SK-N-SH (cell line): ENCODE measurements at regions not wholly inside any gene's neighbourhood (a gene's known extent, or its start where the extent isn't known, plus 50 kb on each side); places are given as distances from the start of the nearest gene placed in this dataset.

Experiments used
- CTCF ChIA-PET: fragments of 300-600, 350-600 bp; formaldehyde crosslinking; extraction: SDS; loops from one replicate; lab custom pipeline; 2021; lab: Yijun Ruan, JAX
- POLR2A ChIA-PET: fragments of 350-600 bp; sonication (Branson Sonifier 250); formaldehyde crosslinking; extraction: SDS; loops from one replicate; lab custom pipeline; 2020; ENCODE audit warnings: antibody characterized with exemption, inconsistent platforms; lab: Yijun Ruan, JAX
- DNase-seq: peaks from one replicate; pipeline ENCODE4 v3.0.0; 2012
- H2AFZ ChIP-seq: fragments of 200-600 bp; sonication (generic); 2 replicates; pipeline ENCODE4 v1.8.1; 2016; ENCODE audit warnings: antibody characterized with exemption, mild to moderate bottlenecking, low read depth
- H3F3A ChIP-seq: fragments of 200-600 bp; sonication (generic); replicated peaks from 2 replicates; pipeline ENCODE3; 2016; ENCODE audit warnings: antibody characterized with exemption, mild to moderate bottlenecking; ENCODE audit not compliant: insufficient read depth
- H3K27ac ChIP-seq, 2 experiments: fragments of 200-500 bp in 1 of 2; fragments of 200-600 bp in 1 of 2; sonication (Bioruptor generic) in 1 of 2; sonication (generic), shearing (Covaris generic) in 1 of 2; 2 replicates each; pipeline versions ENCODE4 v1.5.1 to v1.6.1; 2014 to 2016; ENCODE audit warnings: low read depth in 2 of 2, inconsistent platforms in 1 of 2, low read length in 1 of 2, mild to moderate bottlenecking in 1 of 2, mixed read lengths in 1 of 2
- H3K27me3 ChIP-seq: fragments of 200-600 bp; sonication (generic), shearing (Covaris generic); 2 replicates; pipeline ENCODE4 v1.6.1; 2016; ENCODE audit warnings: mixed run types; ENCODE audit not compliant: insufficient read depth
- H3K36me3 ChIP-seq, 2 experiments: fragments of 200-500 bp in 1 of 2; fragments of 200-600 bp in 1 of 2; sonication (Bioruptor generic) in 1 of 2; sonication (generic) in 1 of 2; replicated peaks in 1 of 2; 2 replicates each; pipeline versions ENCODE3 to v1.5.1; 2014 to 2016; ENCODE audit warnings: low read length in 1 of 2, mild to moderate bottlenecking in 1 of 2; ENCODE audit not compliant: insufficient read depth in 2 of 2, control insufficient read depth in 1 of 2
- H3K4me1 ChIP-seq, 2 experiments: fragments of 200-500 bp in 1 of 2; fragments of 200-600 bp in 1 of 2; sonication (Bioruptor generic) in 1 of 2; sonication (generic), shearing (Covaris generic) in 1 of 2; 2 replicates each; pipeline versions ENCODE4 v1.5.1 to v1.6.1; 2014 to 2016; ENCODE audit warnings: low read depth in 1 of 2, low read length in 1 of 2, mixed run types in 1 of 2; ENCODE audit not compliant: insufficient read depth in 2 of 2, control insufficient read depth in 1 of 2
- H3K4me2 ChIP-seq: fragments of 200-600 bp; sonication (generic), shearing (Covaris generic); 2 replicates; pipeline ENCODE4 v1.6.1; 2017; ENCODE audit warnings: mixed run types
- H3K4me3 ChIP-seq, 2 experiments: fragments of 200-500 bp in 1 of 2; fragments of 200-600 bp in 1 of 2; sonication (Bioruptor generic) in 1 of 2; sonication (generic), shearing (Covaris generic) in 1 of 2; 2 replicates each; pipeline versions ENCODE4 v1.5.1 to v1.8.1; 2014 to 2016; ENCODE audit warnings: low read depth in 2 of 2, inconsistent platforms in 1 of 2, low read length in 1 of 2, mild to moderate bottlenecking in 1 of 2, mixed read lengths in 1 of 2, moderate library complexity in 1 of 2
- H3K79me2 ChIP-seq: fragments of 200-600 bp; sonication (generic); 2 replicates; pipeline ENCODE4 v1.8.1; 2017; ENCODE audit warnings: mild to moderate bottlenecking; ENCODE audit not compliant: insufficient read depth
- H3K9ac ChIP-seq: fragments of 200-600 bp; sonication (generic); 2 replicates; pipeline ENCODE4 v1.6.1; 2017; ENCODE audit warnings: mixed run types
- H3K9me2 ChIP-seq: fragments of 200-600 bp; sonication (generic); 2 replicates; pipeline ENCODE4 v1.6.1; 2017; ENCODE audit warnings: mixed run types
- H3K9me3 ChIP-seq: fragments of 200-600 bp; sonication (generic); 2 replicates; pipeline ENCODE4 v1.6.1; 2017; ENCODE audit warnings: mixed run types, mild to moderate bottlenecking, moderate library complexity
- H4K20me1 ChIP-seq: fragments of 200-600 bp; sonication (generic); 2 replicates; pipeline ENCODE4 v1.6.1; 2017; ENCODE audit warnings: mild to moderate bottlenecking, mixed run types; ENCODE audit not compliant: insufficient read depth
- ELF1 ChIP-seq: IDR thresholded peaks from 2 replicates; pipeline ENCODE4 v1.4.0; 2012
- EP300 ChIP-seq, 2 experiments: IDR thresholded peaks; 2 replicates each; pipeline versions ENCODE4 v1.4.0 to v1.6.1; 2012; ENCODE audit warnings: borderline replicate concordance in 1 of 2, low read depth in 1 of 2, low read length in 1 of 2
- EZH2phosphoT487 ChIP-seq: fragments of 200-600 bp; sonication (generic); IDR thresholded peaks from 2 replicates; pipeline ENCODE4 v1.6.1; 2017; ENCODE audit warnings: low read depth, mixed run types, mild to moderate bottlenecking, antibody characterized with exemption, moderate library complexity, borderline replicate concordance
- FOXJ3 ChIP-seq: sonication (generic); formaldehyde crosslinking; IDR thresholded peaks from 2 replicates; pipeline ENCODE4 v1.5.1; 2020; ENCODE audit warnings: mild to moderate bottlenecking, missing genetic modification reagents
- FOXM1 ChIP-seq: IDR thresholded peaks from 2 replicates; pipeline ENCODE4 v1.4.0; 2012; ENCODE audit warnings: low read depth, mild to moderate bottlenecking
- MEF2A ChIP-seq: IDR thresholded peaks from 2 replicates; pipeline ENCODE4 v1.4.0; 2012; ENCODE audit warnings: low read depth, borderline replicate concordance
- NRF1 ChIP-seq: IDR thresholded peaks from 2 replicates; pipeline ENCODE4 v1.6.1; 2012; ENCODE audit warnings: low read depth, mild to moderate bottlenecking, low read length
- POLR2AphosphoS5 ChIP-seq: IDR thresholded peaks from 2 replicates; pipeline ENCODE4 v1.6.1; 2012; ENCODE audit warnings: low read depth, low read length
- RCOR1 ChIP-seq: fragments of 150-350 bp; IDR thresholded peaks from 2 replicates; pipeline ENCODE4 v1.6.1; 2017; ENCODE audit warnings: antibody characterized with exemption, low read length
- RXRA ChIP-seq: IDR thresholded peaks from 2 replicates; pipeline ENCODE4 v1.4.0; 2012; ENCODE audit warnings: low read depth, mild to moderate bottlenecking, borderline replicate concordance
- SIN3A ChIP-seq: IDR thresholded peaks from 2 replicates; pipeline ENCODE4 v1.6.1; 2012; ENCODE audit warnings: low read depth, mild to moderate bottlenecking, low read length, moderate library complexity, borderline replicate concordance
- SMC3 ChIP-seq: IDR thresholded peaks from 2 replicates; pipeline ENCODE4 v1.6.1; 2012; ENCODE audit warnings: low read depth, low read length, improper control_type of control experiment
- TCF12 ChIP-seq: IDR thresholded peaks from 2 replicates; pipeline ENCODE4 v1.4.0; 2012
- YY1 ChIP-seq: IDR thresholded peaks from 2 replicates; pipeline ENCODE4 v1.4.0; 2012; ENCODE audit warnings: low read depth, mild to moderate bottlenecking
- WGBS: methylation state at CpG from one replicate; pipeline ENCODE4 v1.1.6; 2017; ENCODE audit warnings: low lambda C conversion rate; 5-methylcytosine and 5-hydroxymethylcytosine counted together
- TF ChIP-seq, protein P1 (sequence below): IDR thresholded peaks from 2 replicates; pipeline ENCODE4 v1.4.0; 2012; ENCODE audit warnings: low read depth, borderline replicate concordance
- TF ChIP-seq, protein P2 (sequence below): IDR thresholded peaks from 2 replicates; pipeline ENCODE4 v1.6.1; 2012; ENCODE audit warnings: mild to moderate bottlenecking, low read depth, low read length, moderate library complexity
- TF ChIP-seq, protein P3 (sequence below): IDR thresholded peaks from 2 replicates; pipeline ENCODE4; 2012

DNA sequence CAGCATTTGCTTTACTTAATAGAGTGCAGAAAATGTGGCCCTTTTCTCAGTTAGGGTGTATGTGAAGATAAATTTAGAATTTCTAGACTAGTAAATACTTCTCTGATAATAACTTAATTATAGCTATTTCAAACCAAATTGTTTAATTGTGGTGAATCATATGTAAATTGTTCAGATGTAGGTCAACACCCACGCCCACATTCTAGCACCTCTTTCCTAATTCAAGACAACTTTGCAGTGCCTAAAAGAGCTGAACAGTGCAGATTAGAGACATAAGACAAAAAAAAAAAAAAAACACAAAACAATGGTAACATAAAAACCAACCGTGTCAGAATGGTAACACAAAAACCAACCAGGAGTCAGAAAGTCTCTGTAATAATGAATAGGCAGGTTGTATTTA is 758.3 kb downstream of the USP25 start:
- TF ChIP-seq, protein P1, sequence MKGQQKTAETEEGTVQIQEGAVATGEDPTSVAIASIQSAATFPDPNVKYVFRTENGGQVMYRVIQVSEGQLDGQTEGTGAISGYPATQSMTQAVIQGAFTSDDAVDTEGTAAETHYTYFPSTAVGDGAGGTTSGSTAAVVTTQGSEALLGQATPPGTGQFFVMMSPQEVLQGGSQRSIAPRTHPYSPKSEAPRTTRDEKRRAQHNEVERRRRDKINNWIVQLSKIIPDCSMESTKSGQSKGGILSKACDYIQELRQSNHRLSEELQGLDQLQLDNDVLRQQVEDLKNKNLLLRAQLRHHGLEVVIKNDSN = no peak
- TF ChIP-seq POLR2AphosphoS5 = no peak
- TF ChIP-seq MEF2A = no peak
- no peak for TF ChIP-seq EZH2phosphoT487
- no peak for TF ChIP-seq RCOR1
- no peak for TF ChIP-seq FOXM1
- TF ChIP-seq YY1 = no peak
- no peak for TF ChIP-seq NRF1
- TF ChIP-seq ELF1 = no peak
- Histone ChIP-seq H2AFZ (no peak overlapping the region), H3K36me3 (no peaks in the 10 kb centered on the region), H3K4me3 (no peak overlapping the region), H3K9me3 (no peaks in the 10 kb centered on the region), H3K79me2 (no peaks in the 10 kb centered on the region), H4K20me1 (no peaks in the 10 kb centered on the region), H3K9me2 (no peaks in the 10 kb centered on the region), H3K9ac (no peak overlapping the region), H3F3A (no peaks in the 10 kb centered on the region), H3K27me3 (no peaks in the 10 kb centered on the region), H3K27ac (no peak overlapping the region), H3K4me1 (peaks cover 0 to 3% of the 10 kb centered on the region in 2 experiments; a peak in 2 of 4 replicates), H3K4me2 (no peak overlapping the region)
- ChIA-PET POLR2A (no interaction called here), CTCF (no interaction called here)
- DNase-seq = no peak
- 41% methylated on average over 2 of the region's 2 CpGs for WGBS

DNA sequence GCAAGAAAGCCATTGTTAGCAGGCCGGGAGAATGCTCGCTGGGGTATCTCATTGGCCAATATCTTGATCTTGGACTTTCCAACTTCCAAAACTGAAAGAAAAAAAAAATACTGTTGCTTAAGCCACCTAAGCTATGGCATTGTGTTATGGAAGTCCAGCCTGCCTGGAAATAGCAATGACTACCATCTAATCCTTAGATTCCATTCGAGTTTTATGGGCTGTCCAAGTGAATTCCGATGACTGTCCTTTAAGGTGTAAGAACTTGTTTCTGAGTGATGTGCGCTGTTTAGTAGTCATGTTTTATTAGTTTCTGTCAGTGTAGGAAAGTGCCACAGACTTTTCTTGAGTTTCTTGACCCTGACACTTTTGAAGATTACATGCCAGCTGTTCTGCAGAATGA is 762.6 kb downstream of the USP25 start:
- no peak for DNase-seq
- no peaks in the 10 kb centered on the region for H4K20me1 ChIP-seq
- H3K36me3 ChIP-seq = no peaks in the 10 kb centered on the region
- H3K4me2 ChIP-seq = no peak overlapping the region
- ChIA-PET CTCF (no interaction called here), POLR2A (no interaction called here)
- no peak overlapping the region for H2AFZ ChIP-seq
- no peak overlapping the region for H3K27ac ChIP-seq
- H3K4me3 ChIP-seq = no peak overlapping the region
- TF ChIP-seq RXRA = no peak
- TF ChIP-seq EZH2phosphoT487 = no peak
- TF ChIP-seq FOXJ3 (CRISPR knock-in tag) = no peak
- TF ChIP-seq SMC3 = no peak
- H3K9me2 ChIP-seq = no peaks in the 10 kb centered on the region
- H3F3A ChIP-seq = no peaks in the 10 kb centered on the region
- peaks cover 0 to 3% of the 10 kb centered on the region in 2 experiments; a peak in 2 of 4 replicates for H3K4me1 ChIP-seq
- H3K27me3 ChIP-seq = no peaks in the 10 kb centered on the region
- no peaks in the 10 kb centered on the region for H3K9me3 ChIP-seq
- H3K9ac ChIP-seq = no peak overlapping the region
- WGBS = 80% methylated on average over 5 of the region's 5 CpGs
- no peaks in the 10 kb centered on the region for H3K79me2 ChIP-seq

DNA sequence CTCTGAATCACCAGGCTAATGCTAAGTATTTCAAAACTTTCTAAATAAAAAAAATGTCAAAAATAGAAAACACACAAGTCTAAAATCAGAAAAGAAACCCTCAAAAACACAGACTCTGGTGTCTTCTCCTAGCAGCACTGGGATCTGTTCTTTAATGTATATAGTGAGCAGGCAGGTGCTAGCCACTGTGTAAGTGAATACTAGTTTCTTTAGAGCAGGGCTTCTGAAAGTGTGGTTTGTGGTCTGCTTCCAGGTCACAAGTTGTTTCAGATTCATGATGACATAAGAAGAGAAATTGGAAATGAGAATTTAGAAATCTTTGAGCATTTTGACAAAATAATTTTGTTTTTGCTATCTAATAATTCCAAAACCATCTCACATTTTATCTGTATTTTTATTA is 763.1 kb downstream of the USP25 start:
- Histone ChIP-seq H3K4me1 (peaks cover 0 to 3% of the 10 kb centered on the region in 2 experiments; a peak in 2 of 4 replicates), H3K27me3 (no peaks in the 10 kb centered on the region), H4K20me1 (no peaks in the 10 kb centered on the region), H3K9me2 (no peaks in the 10 kb centered on the region), H3K9me3 (no peaks in the 10 kb centered on the region), H3K79me2 (no peaks in the 10 kb centered on the region), H3K27ac (no peak overlapping the region)
- POLR2A ChIA-PET = no interaction called here
- DNase-seq = no peak
- no peak for TF ChIP-seq TCF12
- TF ChIP-seq, protein P2, sequence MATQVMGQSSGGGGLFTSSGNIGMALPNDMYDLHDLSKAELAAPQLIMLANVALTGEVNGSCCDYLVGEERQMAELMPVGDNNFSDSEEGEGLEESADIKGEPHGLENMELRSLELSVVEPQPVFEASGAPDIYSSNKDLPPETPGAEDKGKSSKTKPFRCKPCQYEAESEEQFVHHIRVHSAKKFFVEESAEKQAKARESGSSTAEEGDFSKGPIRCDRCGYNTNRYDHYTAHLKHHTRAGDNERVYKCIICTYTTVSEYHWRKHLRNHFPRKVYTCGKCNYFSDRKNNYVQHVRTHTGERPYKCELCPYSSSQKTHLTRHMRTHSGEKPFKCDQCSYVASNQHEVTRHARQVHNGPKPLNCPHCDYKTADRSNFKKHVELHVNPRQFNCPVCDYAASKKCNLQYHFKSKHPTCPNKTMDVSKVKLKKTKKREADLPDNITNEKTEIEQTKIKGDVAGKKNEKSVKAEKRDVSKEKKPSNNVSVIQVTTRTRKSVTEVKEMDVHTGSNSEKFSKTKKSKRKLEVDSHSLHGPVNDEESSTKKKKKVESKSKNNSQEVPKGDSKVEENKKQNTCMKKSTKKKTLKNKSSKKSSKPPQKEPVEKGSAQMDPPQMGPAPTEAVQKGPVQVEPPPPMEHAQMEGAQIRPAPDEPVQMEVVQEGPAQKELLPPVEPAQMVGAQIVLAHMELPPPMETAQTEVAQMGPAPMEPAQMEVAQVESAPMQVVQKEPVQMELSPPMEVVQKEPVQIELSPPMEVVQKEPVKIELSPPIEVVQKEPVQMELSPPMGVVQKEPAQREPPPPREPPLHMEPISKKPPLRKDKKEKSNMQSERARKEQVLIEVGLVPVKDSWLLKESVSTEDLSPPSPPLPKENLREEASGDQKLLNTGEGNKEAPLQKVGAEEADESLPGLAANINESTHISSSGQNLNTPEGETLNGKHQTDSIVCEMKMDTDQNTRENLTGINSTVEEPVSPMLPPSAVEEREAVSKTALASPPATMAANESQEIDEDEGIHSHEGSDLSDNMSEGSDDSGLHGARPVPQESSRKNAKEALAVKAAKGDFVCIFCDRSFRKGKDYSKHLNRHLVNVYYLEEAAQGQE = no peak
- TF ChIP-seq SIN3A = no peak
- TF ChIP-seq, protein P3, sequence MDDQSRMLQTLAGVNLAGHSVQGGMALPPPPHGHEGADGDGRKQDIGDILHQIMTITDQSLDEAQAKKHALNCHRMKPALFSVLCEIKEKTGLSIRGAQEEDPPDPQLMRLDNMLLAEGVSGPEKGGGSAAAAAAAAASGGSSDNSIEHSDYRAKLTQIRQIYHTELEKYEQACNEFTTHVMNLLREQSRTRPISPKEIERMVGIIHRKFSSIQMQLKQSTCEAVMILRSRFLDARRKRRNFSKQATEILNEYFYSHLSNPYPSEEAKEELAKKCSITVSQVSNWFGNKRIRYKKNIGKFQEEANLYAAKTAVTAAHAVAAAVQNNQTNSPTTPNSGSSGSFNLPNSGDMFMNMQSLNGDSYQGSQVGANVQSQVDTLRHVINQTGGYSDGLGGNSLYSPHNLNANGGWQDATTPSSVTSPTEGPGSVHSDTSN = no peak
- TF ChIP-seq EP300 (IDR thresholded peaks at IDR 0.05; ENCODE audit: borderline replicate concordance in 1 of 2, low read depth in 1 of 2, low read length in 1 of 2) = no peak
- TF ChIP-seq FOXM1 = no peak
- TF ChIP-seq, all 33 proteins: peak for 0
- Histone ChIP-seq H3K9ac (no peak overlapping the region), H3K4me2 (no peak overlapping the region), H2AFZ (no peak overlapping the region), H3K4me3 (no peak overlapping the region), H3F3A (no peaks in the 10 kb centered on the region), H3K36me3 (no peaks in the 10 kb centered on the region)
- CTCF ChIA-PET = no interaction called here
